ENCODE measurements at regions not wholly inside any gene's neighbourhood (a gene's known extent, or its start where the extent isn't known, plus 50 kb on each side); places are given as distances from the start of the nearest gene placed in this dataset.

- ChIA-PET POLR2A (no interaction called here), CTCF (interaction anchor here (0.8 to 1.6 kb wide), 2 partner anchors 11 to 31 kb away, joined by 3 to 6 read pairs; no protein-coding TSS in a partner anchor)
- dilution Hi-C loops (cut with MboI; ENCODE audit: extremely low pct_ligation_motif_present, low sequenced_read_pairs): no loop called here
- H3K4me3 ChIP-seq (replicated peaks in 1 of 3; ENCODE audit: insufficient read depth in 1 of 3, low read depth in 1 of 3, low read length in 3 of 3): no peak overlapping the region
- H3K4me1 ChIP-seq (ENCODE audit: control insufficient read depth, extremely low read depth, insufficient read depth, low read length): no peaks in the 10 kb centered on the region
- no peaks in the 10 kb centered on the region for H3K9me1 ChIP-seq (replicated peaks; ENCODE audit: control insufficient read depth, extremely low read depth, insufficient read depth, low read length)
- peaks cover 0 to 1% of the 10 kb centered on the region in 2 experiments for H3K27me3 ChIP-seq (ENCODE audit: control insufficient read depth in 2 of 2, insufficient read depth in 2 of 2, low read length in 2 of 2)
- H3K27ac ChIP-seq (ENCODE audit: insufficient read depth, low read depth, low read length): no peak overlapping the region
- no peaks in the 10 kb centered on the region for H4K20me1 ChIP-seq (replicated peaks; ENCODE audit: control insufficient read depth, extremely low read depth, insufficient read depth, low read length)
- no peak overlapping the region for H3K4me2 ChIP-seq (ENCODE audit: insufficient read depth, low read length)
- H3K9me3 ChIP-seq (replicated peaks; ENCODE audit: control insufficient read depth, insufficient read depth, low read length): no peaks in the 10 kb centered on the region
- no TSS peak for BruUV-seq (replicated peaks)
- DNase-seq (ENCODE audit: low read depth, low spot score): no peak
- H3K36me3 ChIP-seq (ENCODE audit: control insufficient read depth in 2 of 2, extremely low read depth in 1 of 2, insufficient read depth in 2 of 2, low read length in 2 of 2): no peaks in the 10 kb centered on the region
- H2AFZ ChIP-seq (ENCODE audit: low read depth, low read length): no peak overlapping the region
- TF ChIP-seq JUN (IDR thresholded peaks at IDR 0.05; ENCODE audit: borderline replicate concordance, insufficient read depth, insufficient read length, low read depth) (no peak), MAX (IDR thresholded peaks at IDR 0.05; ENCODE audit: insufficient read depth, insufficient read length) (no peak), MYC (IDR thresholded peaks at IDR 0.05; ENCODE audit: low read depth, low read length) (no peak), EZH2 (IDR thresholded peaks at IDR 0.05; ENCODE audit: borderline replicate concordance, low read depth, low read length, severe bottlenecking) (no peak), GATA2 (IDR thresholded peaks at IDR 0.05; ENCODE audit: insufficient read depth, insufficient read length, low read depth, low read length) (no peak), POLR2AphosphoS5 (IDR thresholded peaks at IDR 0.05; ENCODE audit: insufficient read depth, low read depth, low read length) (no peak), POLR2A (IDR thresholded peaks at IDR 0.05; ENCODE audit: low read depth, low read length) (no peak), FOS (IDR thresholded peaks at IDR 0.05; ENCODE audit: borderline replicate concordance, insufficient read depth, low read length) (no peak)
- TF ChIP-seq, protein P1, sequence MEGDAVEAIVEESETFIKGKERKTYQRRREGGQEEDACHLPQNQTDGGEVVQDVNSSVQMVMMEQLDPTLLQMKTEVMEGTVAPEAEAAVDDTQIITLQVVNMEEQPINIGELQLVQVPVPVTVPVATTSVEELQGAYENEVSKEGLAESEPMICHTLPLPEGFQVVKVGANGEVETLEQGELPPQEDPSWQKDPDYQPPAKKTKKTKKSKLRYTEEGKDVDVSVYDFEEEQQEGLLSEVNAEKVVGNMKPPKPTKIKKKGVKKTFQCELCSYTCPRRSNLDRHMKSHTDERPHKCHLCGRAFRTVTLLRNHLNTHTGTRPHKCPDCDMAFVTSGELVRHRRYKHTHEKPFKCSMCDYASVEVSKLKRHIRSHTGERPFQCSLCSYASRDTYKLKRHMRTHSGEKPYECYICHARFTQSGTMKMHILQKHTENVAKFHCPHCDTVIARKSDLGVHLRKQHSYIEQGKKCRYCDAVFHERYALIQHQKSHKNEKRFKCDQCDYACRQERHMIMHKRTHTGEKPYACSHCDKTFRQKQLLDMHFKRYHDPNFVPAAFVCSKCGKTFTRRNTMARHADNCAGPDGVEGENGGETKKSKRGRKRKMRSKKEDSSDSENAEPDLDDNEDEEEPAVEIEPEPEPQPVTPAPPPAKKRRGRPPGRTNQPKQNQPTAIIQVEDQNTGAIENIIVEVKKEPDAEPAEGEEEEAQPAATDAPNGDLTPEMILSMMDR (IDR thresholded peaks at IDR 0.05; ENCODE audit: extremely low read depth in 1 of 2, insufficient read depth in 1 of 2, low read depth in 1 of 2, low read length in 2 of 2): no peak
- H3K79me2 ChIP-seq (ENCODE audit: control insufficient read depth, insufficient read depth, low read length): no peaks in the 10 kb centered on the region
- FAIRE-seq: no peak
- intact Hi-C loops (cut with micrococcal nuclease): no loop called here
- H3K9ac ChIP-seq (replicated peaks; ENCODE audit: extremely low read depth, insufficient read depth, low read length): no peak overlapping the region
These were observed 127.3 kb upstream of the ITGB1 start for GRCh38 chr10:33085313-33085833.

All from endothelial cell of umbilical vein (primary cell).